Neutrophil (primary cell): ENCODE measurements at regions not wholly inside any gene's neighbourhood (a gene's known extent, or its start where the extent isn't known, plus 50 kb on each side); places are given as distances from the start of the nearest gene placed in this dataset.

Source experiments
- H3K27ac ChIP-seq: fragments of 200-600 bp; sonication (generic); 2 replicates; pipeline ENCODE4 v1.5.1; 2016; ENCODE audit warnings: mild to moderate bottlenecking, moderate library complexity
- H3K27me3 ChIP-seq: fragments of 200-600 bp; sonication (generic); 2 replicates; pipeline ENCODE4 v1.6.0; 2016; ENCODE audit warnings: mild to moderate bottlenecking
- H3K36me3 ChIP-seq: fragments of 200-600 bp; sonication (generic); 2 replicates; pipeline ENCODE4 v1.5.1; 2017
- H3K4me1 ChIP-seq, 2 experiments: fragments of 200-600 bp in 1 of 2; sonication (generic) in 1 of 2; 1 replicate in 1 of 2; 2 replicates in 1 of 2; pipeline versions ENCODE4 v1.5.1 to v1.6.1; 2013 to 2016; ENCODE audit warnings: low read depth in 1 of 2, low read length in 1 of 2, mild to moderate bottlenecking in 1 of 2, moderate library complexity in 1 of 2; ENCODE audit not compliant: control insufficient read depth in 1 of 2, insufficient read depth in 1 of 2
- H3K4me3 ChIP-seq, 2 experiments: fragments of 200-600 bp in 1 of 2; sonication (generic) in 1 of 2; 1 replicate in 1 of 2; 2 replicates in 1 of 2; pipeline ENCODE4 v1.5.1; 2013 to 2016; ENCODE audit warnings: low read depth in 1 of 2, low read length in 1 of 2, mild to moderate bottlenecking in 1 of 2, moderate library complexity in 1 of 2
- H3K9me3 ChIP-seq: fragments of 200-600 bp; sonication (generic); 2 replicates; pipeline ENCODE4 v1.5.1; 2016
- TF ChIP-seq, protein P1 (sequence below): fragments of 200-600 bp; sonication (generic); IDR thresholded peaks from 2 replicates; pipeline ENCODE4 v1.5.1; 2016; ENCODE audit warnings: antibody characterized with exemption

- H3K4me3 ChIP-seq: no peak overlapping the region
- TF ChIP-seq, protein P1, sequence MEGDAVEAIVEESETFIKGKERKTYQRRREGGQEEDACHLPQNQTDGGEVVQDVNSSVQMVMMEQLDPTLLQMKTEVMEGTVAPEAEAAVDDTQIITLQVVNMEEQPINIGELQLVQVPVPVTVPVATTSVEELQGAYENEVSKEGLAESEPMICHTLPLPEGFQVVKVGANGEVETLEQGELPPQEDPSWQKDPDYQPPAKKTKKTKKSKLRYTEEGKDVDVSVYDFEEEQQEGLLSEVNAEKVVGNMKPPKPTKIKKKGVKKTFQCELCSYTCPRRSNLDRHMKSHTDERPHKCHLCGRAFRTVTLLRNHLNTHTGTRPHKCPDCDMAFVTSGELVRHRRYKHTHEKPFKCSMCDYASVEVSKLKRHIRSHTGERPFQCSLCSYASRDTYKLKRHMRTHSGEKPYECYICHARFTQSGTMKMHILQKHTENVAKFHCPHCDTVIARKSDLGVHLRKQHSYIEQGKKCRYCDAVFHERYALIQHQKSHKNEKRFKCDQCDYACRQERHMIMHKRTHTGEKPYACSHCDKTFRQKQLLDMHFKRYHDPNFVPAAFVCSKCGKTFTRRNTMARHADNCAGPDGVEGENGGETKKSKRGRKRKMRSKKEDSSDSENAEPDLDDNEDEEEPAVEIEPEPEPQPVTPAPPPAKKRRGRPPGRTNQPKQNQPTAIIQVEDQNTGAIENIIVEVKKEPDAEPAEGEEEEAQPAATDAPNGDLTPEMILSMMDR: no peak
- no peaks in the 10 kb centered on the region for H3K9me3 ChIP-seq
- no peak overlapping the region for H3K27ac ChIP-seq
- H3K36me3 ChIP-seq: no peaks in the 10 kb centered on the region
- H3K27me3 ChIP-seq: peaks cover 14% of the 10 kb centered on the region
- no peaks in the 10 kb centered on the region for H3K4me1 ChIP-seq
Measured at GRCh38 chr13:26888632-26889031, 128.0 kb upstream of the GPR12 start.

- Histone ChIP-seq H3K4me3 (no peak overlapping the region), H3K27me3 (peaks cover 14% of the 10 kb centered on the region), H3K27ac (no peak overlapping the region), H3K36me3 (no peaks in the 10 kb centered on the region), H3K4me1 (no peaks in the 10 kb centered on the region), H3K9me3 (no peaks in the 10 kb centered on the region)
- TF ChIP-seq, protein P1: no peak
Measured at GRCh38 chr13:26887594-26887993, 127.0 kb upstream of the GPR12 start.

DNA sequence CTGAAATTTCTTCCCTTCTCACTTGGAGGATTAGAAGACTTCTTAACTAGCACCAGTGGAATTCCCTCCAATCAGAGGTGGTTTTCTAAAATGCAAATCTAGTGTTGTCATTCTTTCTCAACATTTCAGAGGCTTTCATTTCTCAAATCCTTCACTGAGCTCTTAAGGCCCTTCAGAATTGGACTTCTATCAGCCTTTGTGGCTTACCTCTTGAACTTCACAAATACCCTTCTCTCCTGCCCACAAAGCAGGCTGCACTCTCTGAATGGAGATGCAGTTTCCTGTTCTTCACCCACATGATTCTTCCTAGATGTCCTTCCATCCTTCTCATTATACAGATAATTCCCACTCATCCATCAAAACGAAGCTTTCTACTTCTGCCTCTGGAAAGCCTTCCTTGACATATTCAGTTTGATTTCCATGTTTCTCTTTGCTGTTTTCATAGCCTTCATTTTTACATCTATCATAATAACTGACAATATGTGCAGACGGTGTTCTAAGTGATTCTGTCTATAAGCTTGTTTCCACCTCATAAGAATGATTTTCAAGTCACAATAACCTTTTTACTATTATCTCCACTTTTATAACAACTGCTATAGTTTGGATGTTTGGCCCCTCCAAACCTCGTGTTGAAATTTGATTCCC, 123.1 kb upstream of the GPR12 start:
- no peaks in the 10 kb centered on the region for H3K36me3 ChIP-seq
- no peak overlapping the region for H3K4me3 ChIP-seq
- no peak overlapping the region for H3K27ac ChIP-seq
- TF ChIP-seq, protein P1: no peak
- no peaks in the 10 kb centered on the region for H3K9me3 ChIP-seq
- H3K27me3 ChIP-seq: peaks cover 22% of the 10 kb centered on the region
- H3K4me1 ChIP-seq: no peaks in the 10 kb centered on the region

DNA sequence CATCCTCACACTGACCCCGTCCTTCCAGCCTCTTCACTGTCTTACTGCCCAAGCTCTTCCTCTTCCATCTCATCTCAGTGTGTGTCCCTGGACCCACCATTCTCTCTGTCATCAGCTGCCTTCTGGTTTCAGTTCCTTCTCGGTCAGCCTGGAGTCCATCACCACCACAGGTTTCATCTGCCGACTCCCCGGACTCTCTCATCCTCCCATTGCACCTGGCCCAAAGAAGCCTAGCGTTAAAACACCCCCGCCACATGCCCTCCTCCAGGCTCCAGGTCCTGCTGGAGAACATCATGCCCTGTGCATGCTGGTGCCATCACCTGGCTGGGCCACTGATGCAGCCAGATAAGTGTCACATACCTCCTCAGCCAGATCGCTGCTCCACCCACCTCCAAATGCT, 122.1 kb upstream of the GPR12 start:
- H3K27ac ChIP-seq: no peak overlapping the region
- H3K4me1 ChIP-seq: no peaks in the 10 kb centered on the region
- TF ChIP-seq, protein P1: no peak
- H3K36me3 ChIP-seq: no peaks in the 10 kb centered on the region
- no peaks in the 10 kb centered on the region for H3K9me3 ChIP-seq
- H3K27me3 ChIP-seq: peaks cover 16% of the 10 kb centered on the region
- no peak overlapping the region for H3K4me3 ChIP-seq

DNA sequence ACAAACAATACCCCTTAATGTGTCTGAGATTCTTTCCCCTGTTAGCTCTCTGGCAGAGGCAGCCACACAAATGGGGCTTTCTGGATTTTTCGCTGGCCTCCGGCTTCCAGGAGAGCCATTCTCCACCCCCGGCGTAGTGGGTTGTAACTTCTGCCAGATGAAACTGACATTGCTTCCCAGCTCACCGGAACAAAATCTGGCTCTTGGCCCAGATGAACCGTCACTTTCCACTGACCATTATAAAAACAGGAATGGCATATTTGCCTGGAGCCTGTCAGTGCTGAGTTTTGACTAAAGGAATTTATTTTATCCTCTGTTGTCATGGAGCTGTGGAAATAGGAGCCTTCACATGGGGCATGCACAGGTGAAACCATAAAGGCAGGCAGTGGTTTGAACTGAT, 120.6 kb upstream of the GPR12 start:
- Histone ChIP-seq H3K27ac (no peak overlapping the region), H3K4me1 (no peaks in the 10 kb centered on the region), H3K9me3 (no peaks in the 10 kb centered on the region), H3K36me3 (no peaks in the 10 kb centered on the region), H3K27me3 (peaks cover 10% of the 10 kb centered on the region), H3K4me3 (no peak overlapping the region)
- TF ChIP-seq, protein P1: no peak
